MCF 10A (cell line): ENCODE measurements at regions not wholly inside any gene's neighbourhood (a gene's known extent, or its start where the extent isn't known, plus 50 kb on each side); places are given as distances from the start of the nearest gene placed in this dataset.

Experiments
- BruUV-seq: library from RNA; stranded (reverse); fragments of 400-500 nt; replicated peaks from 2 replicates; lab custom pipeline; 2021; lab: Mats Ljungman, UMichigan
- CTCF ChIA-PET: fragments of 300-600 bp; sonication (Branson Sonifier 250); formaldehyde crosslinking; extraction: SDS; loops from one replicate; lab custom pipeline; 2021; ENCODE audit warnings: antibody characterized with exemption, inconsistent platforms; lab: Yijun Ruan, JAX
- POLR2A ChIA-PET: fragments of 300-600, 350-650 bp; sonication (Branson Sonifier 250); formaldehyde crosslinking; extraction: SDS; loops from one replicate; lab custom pipeline; 2020; ENCODE audit warnings: antibody characterized with exemption, inconsistent platforms; lab: Yijun Ruan, JAX
- DNase-seq: peaks from one replicate; pipeline ENCODE4 v3.0.0-alpha.2; 2018; ENCODE audit not compliant: unreplicated experiment
- H3K27ac Mint-ChIP-seq: one replicate; pipeline ENCODE4 v1.8.0; 2022; ENCODE audit warnings: mild to moderate bottlenecking, low read depth, mixed read lengths; ENCODE audit not compliant: unreplicated experiment
- H3K27me3 Mint-ChIP-seq: one replicate; pipeline ENCODE4 v1.8.0; 2022; ENCODE audit warnings: mixed read lengths; ENCODE audit not compliant: insufficient read depth, unreplicated experiment
- H3K36me3 Mint-ChIP-seq: one replicate; pipeline ENCODE4 v1.8.0; 2022; ENCODE audit warnings: mild to moderate bottlenecking, moderate library complexity, mixed read lengths; ENCODE audit not compliant: insufficient read depth, unreplicated experiment
- H3K4me1 Mint-ChIP-seq: one replicate; pipeline ENCODE4 v1.8.0; 2022; ENCODE audit warnings: mixed read lengths; ENCODE audit not compliant: insufficient read depth, unreplicated experiment
- H3K4me3 Mint-ChIP-seq: one replicate; pipeline ENCODE4 v1.8.0; 2022; ENCODE audit warnings: mild to moderate bottlenecking, moderate library complexity, mixed read lengths; ENCODE audit not compliant: unreplicated experiment
- H3K9me3 Mint-ChIP-seq: one replicate; pipeline ENCODE4 v1.8.0; 2022; ENCODE audit warnings: mixed read lengths; ENCODE audit not compliant: unreplicated experiment
- intact Hi-C: fragments of 100-400 bp; cut with micrococcal nuclease; formaldehyde crosslinking; loops from 2 replicates; pipeline ENCODE4 v1.14.1; 2022
- TF ChIP-seq, protein P1 (sequence below): fragments of 200-600 bp; IDR thresholded peaks from one replicate; pipeline ENCODE4 v1.8.0; 2022; ENCODE audit warnings: antibody characterized with exemption, mild to moderate bottlenecking; ENCODE audit not compliant: unreplicated experiment

GRCh38 chr7:84666651-84667050, 472.1 kb upstream of the SEMA3A start:
- DNase-seq, result no peak
- intact Hi-C loops, result no loop called here
- ChIA-PET CTCF (no interaction called here), POLR2A (no interaction called here)
- H3K27ac Mint-ChIP-seq, result no peak overlapping the region
- no peaks in the 10 kb centered on the region for H3K9me3 Mint-ChIP-seq
- no peaks in the 10 kb centered on the region for H3K36me3 Mint-ChIP-seq
- TF ChIP-seq, protein P1, sequence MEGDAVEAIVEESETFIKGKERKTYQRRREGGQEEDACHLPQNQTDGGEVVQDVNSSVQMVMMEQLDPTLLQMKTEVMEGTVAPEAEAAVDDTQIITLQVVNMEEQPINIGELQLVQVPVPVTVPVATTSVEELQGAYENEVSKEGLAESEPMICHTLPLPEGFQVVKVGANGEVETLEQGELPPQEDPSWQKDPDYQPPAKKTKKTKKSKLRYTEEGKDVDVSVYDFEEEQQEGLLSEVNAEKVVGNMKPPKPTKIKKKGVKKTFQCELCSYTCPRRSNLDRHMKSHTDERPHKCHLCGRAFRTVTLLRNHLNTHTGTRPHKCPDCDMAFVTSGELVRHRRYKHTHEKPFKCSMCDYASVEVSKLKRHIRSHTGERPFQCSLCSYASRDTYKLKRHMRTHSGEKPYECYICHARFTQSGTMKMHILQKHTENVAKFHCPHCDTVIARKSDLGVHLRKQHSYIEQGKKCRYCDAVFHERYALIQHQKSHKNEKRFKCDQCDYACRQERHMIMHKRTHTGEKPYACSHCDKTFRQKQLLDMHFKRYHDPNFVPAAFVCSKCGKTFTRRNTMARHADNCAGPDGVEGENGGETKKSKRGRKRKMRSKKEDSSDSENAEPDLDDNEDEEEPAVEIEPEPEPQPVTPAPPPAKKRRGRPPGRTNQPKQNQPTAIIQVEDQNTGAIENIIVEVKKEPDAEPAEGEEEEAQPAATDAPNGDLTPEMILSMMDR, result no peak
- no peaks in the 10 kb centered on the region for H3K27me3 Mint-ChIP-seq
- no TSS peak for BruUV-seq
- H3K4me1 Mint-ChIP-seq, result peaks cover 6% of the 10 kb centered on the region
- no peak overlapping the region for H3K4me3 Mint-ChIP-seq

GRCh38 chr7:84665339-84665738, 470.8 kb upstream of the SEMA3A start:
- H3K27me3 Mint-ChIP-seq, result no peaks in the 10 kb centered on the region
- no TSS peak for BruUV-seq
- CTCF ChIA-PET, result no interaction called here
- no peak overlapping the region for H3K27ac Mint-ChIP-seq
- H3K4me1 Mint-ChIP-seq, result peaks cover 6% of the 10 kb centered on the region
- POLR2A ChIA-PET, result no interaction called here
- DNase-seq, result no peak
- no peaks in the 10 kb centered on the region for H3K36me3 Mint-ChIP-seq
- intact Hi-C loops, result no loop called here
- TF ChIP-seq, protein P1, result no peak
- no peak overlapping the region for H3K4me3 Mint-ChIP-seq
- H3K9me3 Mint-ChIP-seq, result no peaks in the 10 kb centered on the region

GRCh38 chr7:84664626-84665025, 470.0 kb upstream of the SEMA3A start:
- no peaks in the 10 kb centered on the region for H3K27me3 Mint-ChIP-seq
- no TSS peak for BruUV-seq
- H3K9me3 Mint-ChIP-seq, result no peaks in the 10 kb centered on the region
- intact Hi-C loops, result no loop called here
- POLR2A ChIA-PET, result no interaction called here
- CTCF ChIA-PET, result no interaction called here
- TF ChIP-seq, protein P1, result no peak
- no peak for DNase-seq
- peaks cover 6% of the 10 kb centered on the region for H3K4me1 Mint-ChIP-seq
- no peak overlapping the region for H3K27ac Mint-ChIP-seq
- H3K4me3 Mint-ChIP-seq, result no peak overlapping the region
- H3K36me3 Mint-ChIP-seq, result no peaks in the 10 kb centered on the region

DNA sequence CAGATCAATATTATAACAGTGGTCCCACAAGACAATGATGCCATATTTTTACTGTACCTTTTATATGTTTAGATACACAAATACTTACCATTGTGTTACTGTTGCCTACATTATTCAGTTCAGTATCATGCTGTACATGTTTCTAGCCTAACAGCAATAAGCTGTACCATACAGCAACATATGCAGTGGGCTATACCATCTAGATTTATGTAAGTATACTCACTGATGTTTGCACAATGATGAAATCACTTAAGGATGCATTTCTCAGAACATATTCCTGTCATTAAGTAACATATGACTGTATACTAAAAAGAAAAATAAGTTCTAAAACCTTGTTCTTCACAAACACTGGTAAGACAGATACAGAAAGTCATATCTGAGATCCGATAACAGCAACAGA, 468.6 kb upstream of the SEMA3A start:
- intact Hi-C loops, result no loop called here
- Mint-ChIP-seq H3K4me1 (peaks cover 6% of the 10 kb centered on the region), H3K4me3 (no peak overlapping the region), H3K27ac (no peak overlapping the region), H3K27me3 (no peaks in the 10 kb centered on the region), H3K36me3 (no peaks in the 10 kb centered on the region), H3K9me3 (no peaks in the 10 kb centered on the region)
- POLR2A ChIA-PET, result no interaction called here
- CTCF ChIA-PET, result no interaction called here
- DNase-seq, result no peak
- BruUV-seq, result no TSS peak
- TF ChIP-seq, protein P1, result no peak
